Ishikawa (cell line): ENCODE measurements at regions not wholly inside any gene's neighbourhood (a gene's known extent, or its start where the extent isn't known, plus 50 kb on each side); places are given as distances from the start of the nearest gene placed in this dataset.

ENCODE experiments used
- MAX ChIP-seq: IDR thresholded peaks from 2 replicates; pipeline ENCODE4 v1.6.1; 2012
- NFIC ChIP-seq: IDR thresholded peaks from 2 replicates; pipeline ENCODE4 v1.6.1; 2012
- REST ChIP-seq: IDR thresholded peaks from 2 replicates; pipeline ENCODE4 v1.6.1; 2012; ENCODE audit warnings: low read depth, mild to moderate bottlenecking

- TF ChIP-seq REST, result no peak
- no peak for TF ChIP-seq NFIC
- TF ChIP-seq MAX, result no peak
Measured at GRCh38 chr5:2685651-2686272, 65.7 kb downstream of the IRX2 start.
